Posterior vena cava (tissue), 2 donors: ENCODE measurements at regions not wholly inside any gene's neighbourhood (a gene's known extent, or its start where the extent isn't known, plus 50 kb on each side); places are given as distances from the start of the nearest gene placed in this dataset.
"Not testable (repeated sequence)": the region's sequence is repeated elsewhere in the genome, so short reads cannot be mapped to it uniquely, and the experiment has no call there.

Experiments
- DNase-seq: peaks from one replicate; pipeline ENCODE4 v3.0.0-alpha.2; 2020; ENCODE audit warnings: low spot score
- intact Hi-C, 2 donors: fragments of 100-400 bp; cut with DNase I; formaldehyde crosslinking; loops; one replicate each; pipeline versions ENCODE4 v1.14.1 to v1.14.2; 2022 to 2023
- donor health status: DM: yes; HTN: yes; CAD: no.
- donor health status: DM: yes; HTN: yes; CAD: no.

- DNase-seq, result no peak
- intact Hi-C loops, result no loop called here
These were observed 655.6 kb upstream of the CNTN5 start for GRCh38 chr11:98365190-98365589.

- intact Hi-C loops, result no loop called here
These were observed 654.8 kb upstream of the CNTN5 start for GRCh38 chr11:98365941-98366340.

GRCh38 chr11:98390391-98390790 is 630.4 kb upstream of the CNTN5 start:
- DNase-seq, result no peak
- intact Hi-C loops, result no loop called here

More at GRCh38 chr11:98365941-98366340, 654.8 kb upstream of the CNTN5 start:
- no peak for DNase-seq

GRCh38 chr11:98394500-98394899 is 626.2 kb upstream of the CNTN5 start:
- intact Hi-C loops, DNase-seq: not testable (repeated sequence)

GRCh38 chr11:98398508-98398907 is 622.2 kb upstream of the CNTN5 start:
- intact Hi-C loops, result no loop called here
- DNase-seq, result no peak

GRCh38 chr11:98409069-98409468 is 611.7 kb upstream of the CNTN5 start:
- no peak for DNase-seq
- intact Hi-C loops, result no loop called here

- DNase-seq, result no peak
- intact Hi-C loops, result no loop called here
These were observed 609.0 kb upstream of the CNTN5 start for GRCh38 chr11:98411777-98412176.

- no peak for DNase-seq
- intact Hi-C loops, result no loop called here
These were observed 603.4 kb upstream of the CNTN5 start for GRCh38 chr11:98417256-98417755.

GRCh38 chr11:98423933-98424332 is 596.8 kb upstream of the CNTN5 start:
- intact Hi-C loops, result no loop called here

GRCh38 chr11:98424773-98425172 is 596.0 kb upstream of the CNTN5 start:
- intact Hi-C loops, DNase-seq: not testable (repeated sequence)

More at GRCh38 chr11:98423933-98424332, 596.8 kb upstream of the CNTN5 start:
- no peak for DNase-seq

- intact Hi-C loops, result no loop called here
- DNase-seq, result no peak
These were observed 589.0 kb upstream of the CNTN5 start for GRCh38 chr11:98431463-98432359.

- DNase-seq, result no peak
- intact Hi-C loops, result no loop called here
These were observed 586.5 kb upstream of the CNTN5 start for GRCh38 chr11:98434296-98434695.

GRCh38 chr11:98453378-98453777 is 567.4 kb upstream of the CNTN5 start:
- intact Hi-C loops, result no loop called here

GRCh38 chr11:98455500-98456307 is 565.0 kb upstream of the CNTN5 start:
- intact Hi-C loops, result no loop called here
- DNase-seq, result no peak

More at GRCh38 chr11:98453378-98453777, 567.4 kb upstream of the CNTN5 start:
- no peak for DNase-seq

GRCh38 chr11:98456308-98456680 is 564.5 kb upstream of the CNTN5 start:
- intact Hi-C loops, result no loop called here
- no peak for DNase-seq

- no peak for DNase-seq
- intact Hi-C loops, result no loop called here
These were observed 525.7 kb upstream of the CNTN5 start for GRCh38 chr11:98495016-98495415.

- no peak for DNase-seq
- intact Hi-C loops, result no loop called here
These were observed 525.1 kb upstream of the CNTN5 start for GRCh38 chr11:98495601-98496000.

- intact Hi-C loops, result loop anchor here in 1 of 2 donors (5.0 kb wide), 1 partner anchor 1120 kb away; no protein-coding TSS in a partner anchor
- no peak for DNase-seq
These were observed 513.5 kb upstream of the CNTN5 start for GRCh38 chr11:98507208-98507607.

- intact Hi-C loops, result no loop called here
- DNase-seq, result no peak
These were observed 507.8 kb upstream of the CNTN5 start for GRCh38 chr11:98512938-98513337.

- no peak for DNase-seq
- intact Hi-C loops, result no loop called here
These were observed 489.2 kb upstream of the CNTN5 start for GRCh38 chr11:98531576-98531975.
